IMR-90 (cell line): ENCODE measurements at regions not wholly inside any gene's neighbourhood (a gene's known extent, or its start where the extent isn't known, plus 50 kb on each side); places are given as distances from the start of the nearest gene placed in this dataset.

Source experiments
- ATAC-seq: fragments of 200-7000 bp; cut with Tn5 transposase; 2 replicates; pipeline ENCODE4 v1.9.1; 2020; ENCODE audit warnings: low read depth, mild to moderate bottlenecking, moderate library complexity
- BruUV-seq: library from RNA; stranded (reverse); fragments of 400-500 nt; replicated peaks from 2 replicates; lab custom pipeline; 2021; lab: Mats Ljungman, UMichigan
- CTCF ChIA-PET: fragments of 300-600 bp; formaldehyde crosslinking; extraction: SDS; loops from one replicate; lab custom pipeline; 2021; ENCODE audit warnings: antibody characterized with exemption; lab: Yijun Ruan, JAX
- POLR2A ChIA-PET: fragments of 300-600 bp; sonication (Branson Sonifier 250); formaldehyde crosslinking; loops from one replicate; lab custom pipeline; 2022; ENCODE audit warnings: antibody characterized with exemption; ENCODE audit not compliant: unreplicated experiment; lab: Charles Lee
- DNase-seq: peaks from one replicate; pipeline ENCODE4 v3.0.0; 2013
- H2AFZ ChIP-seq: replicated peaks from 2 replicates; pipeline ENCODE3; 2013; ENCODE audit warnings: low read length, mild to moderate bottlenecking; ENCODE audit not compliant: poor library complexity
- H2AK5ac ChIP-seq: 2 replicates; pipeline ENCODE4 v1.6.1; 2013; ENCODE audit warnings: low read depth, low read length, inconsistent platforms
- H2AK9ac ChIP-seq: replicated peaks from 2 replicates; pipeline ENCODE3; 2013; ENCODE audit warnings: mild to moderate bottlenecking, low read depth, low read length, moderate library complexity; ENCODE audit not compliant: poor library complexity
- H2BK120ac ChIP-seq: 2 replicates; pipeline ENCODE4 v1.6.1; 2013; ENCODE audit warnings: low read depth, low read length, inconsistent platforms
- H2BK15ac ChIP-seq: 3 replicates; pipeline ENCODE4 v1.6.1; 2013; ENCODE audit warnings: low read depth, low read length, inconsistent platforms
- H2BK20ac ChIP-seq: 2 replicates; pipeline ENCODE4 v1.6.1; 2013; ENCODE audit warnings: low read depth, mild to moderate bottlenecking, inconsistent platforms, low read length, moderate library complexity
- H2BK5ac ChIP-seq: 2 replicates; pipeline ENCODE4 v1.6.1; 2013; ENCODE audit warnings: mild to moderate bottlenecking, low read depth, low read length, inconsistent platforms; ENCODE audit not compliant: poor library complexity, severe bottlenecking
- H3K14ac ChIP-seq: replicated peaks from 2 replicates; pipeline ENCODE4 v1.6.1; 2013; ENCODE audit warnings: low read depth, low read length, inconsistent platforms
- H3K18ac ChIP-seq: 2 replicates; pipeline ENCODE4 v1.6.1; 2013; ENCODE audit warnings: low read depth, low read length, control low read depth
- H3K23ac ChIP-seq: 2 replicates; pipeline ENCODE4 v1.6.1; 2013; ENCODE audit warnings: low read depth, low read length, inconsistent platforms
- H3K27ac ChIP-seq: 2 replicates; pipeline ENCODE4 v1.5.1; 2013; ENCODE audit warnings: mild to moderate bottlenecking, control low read depth, low read length; ENCODE audit not compliant: insufficient read depth
- H3K27me3 ChIP-seq: 2 replicates; pipeline ENCODE4 v1.6.1; 2013; ENCODE audit warnings: low read length; ENCODE audit not compliant: control insufficient read depth, insufficient read depth
- H3K36me3 ChIP-seq: 2 replicates; pipeline ENCODE4 v1.6.1; 2013; ENCODE audit warnings: low read length, mixed read lengths; ENCODE audit not compliant: control insufficient read depth, insufficient read depth
- H3K4ac ChIP-seq: 2 replicates; pipeline ENCODE4 v1.6.1; 2013; ENCODE audit warnings: low read depth, low read length, inconsistent platforms
- H3K4me1 ChIP-seq: 2 replicates; pipeline ENCODE4 v1.6.1; 2013; ENCODE audit warnings: low read length, mixed read lengths; ENCODE audit not compliant: control insufficient read depth, insufficient read depth
- H3K4me2 ChIP-seq: 2 replicates; pipeline ENCODE4 v1.6.1; 2013; ENCODE audit warnings: low read depth, mild to moderate bottlenecking, control low read depth, low read length, moderate library complexity
- H3K4me3 ChIP-seq: 2 replicates; pipeline ENCODE4 v1.5.1; 2013; ENCODE audit warnings: low read depth, mild to moderate bottlenecking, control low read depth, low read length, moderate library complexity; ENCODE audit not compliant: insufficient read depth
- H3K56ac ChIP-seq: 2 replicates; pipeline ENCODE4 v1.6.1; 2013; ENCODE audit warnings: low read length, inconsistent platforms; ENCODE audit not compliant: insufficient read depth; ENCODE audit errors: extremely low read depth
- H3K79me1 ChIP-seq, 2 experiments: 2 replicates each; pipeline ENCODE4 v1.6.1; 2013; ENCODE audit warnings: low read length in 2 of 2, inconsistent platforms in 1 of 2, low read depth in 1 of 2
- H3K9ac ChIP-seq: 2 replicates; pipeline ENCODE4 v1.6.1; 2013; ENCODE audit warnings: low read depth, low read length, control low read depth
- H3K9me1 ChIP-seq: 2 replicates; pipeline ENCODE4 v1.6.1; 2013; ENCODE audit warnings: low read length, inconsistent platforms; ENCODE audit not compliant: insufficient read depth
- H3K9me3 ChIP-seq: 2 replicates; pipeline ENCODE4 v1.6.1; 2013; ENCODE audit warnings: low read length; ENCODE audit not compliant: control insufficient read depth, insufficient read depth
- H4K20me1 ChIP-seq: 2 replicates; pipeline ENCODE4 v1.6.1; 2013; ENCODE audit warnings: low read length, inconsistent platforms; ENCODE audit not compliant: insufficient read depth
- H4K5ac ChIP-seq: 2 replicates; pipeline ENCODE4 v1.6.1; 2013; ENCODE audit warnings: mild to moderate bottlenecking, low read depth, low read length, control low read depth
- H4K8ac ChIP-seq, 2 experiments: 2 replicates each; pipeline ENCODE4 v1.6.1; 2013; ENCODE audit warnings: low read depth in 2 of 2, low read length in 2 of 2, control low read depth in 1 of 2, inconsistent platforms in 1 of 2
- H4K91ac ChIP-seq: 2 replicates; pipeline ENCODE4 v1.6.1; 2013; ENCODE audit warnings: low read depth, low read length, inconsistent platforms; ENCODE audit not compliant: insufficient read depth
- CEBPB ChIP-seq: IDR thresholded peaks from 2 replicates; pipeline ENCODE4 v1.6.1; 2012; ENCODE audit warnings: low read depth, low read length, improper control_type of control experiment
- CHD1 ChIP-seq: IDR thresholded peaks from 2 replicates; pipeline ENCODE4 v1.6.1; 2012; ENCODE audit warnings: low read depth, low read length, improper control_type of control experiment
- MAFK ChIP-seq: IDR thresholded peaks from 2 replicates; pipeline ENCODE4 v1.6.1; 2012; ENCODE audit warnings: low read depth, low read length, improper control_type of control experiment
- MAZ ChIP-seq: IDR thresholded peaks from 2 replicates; pipeline ENCODE4 v1.6.1; 2012; ENCODE audit warnings: low read depth, mild to moderate bottlenecking, low read length, improper control_type of control experiment, moderate library complexity, borderline replicate concordance
- POLR2A ChIP-seq: IDR thresholded peaks from 2 replicates; pipeline ENCODE4 v1.6.1; 2012; ENCODE audit warnings: mild to moderate bottlenecking, low read depth, low read length
- RCOR1 ChIP-seq: IDR thresholded peaks from 2 replicates; pipeline ENCODE4 v1.6.1; 2012; ENCODE audit warnings: mild to moderate bottlenecking, low read length, improper control_type of control experiment; ENCODE audit not compliant: insufficient replicate concordance
- WGBS, 2 experiments: methylation state at CpG; one replicate each; pipeline versions ENCODE4 v1.1.5 to v1.1.7; 2013; ENCODE audit warnings: missing lambda C conversion rate in 2 of 2; ENCODE audit not compliant: insufficient read length in 1 of 2; ENCODE audit errors: extremely low coverage in 2 of 2; 5-methylcytosine and 5-hydroxymethylcytosine counted together
- dilution Hi-C: fragments of 300-500 bp; cut with HindIII; formaldehyde crosslinking; loops from one replicate; pipeline ENCODE4 v1.14.3; 2018; ENCODE audit warnings: low sequenced_read_pairs; ENCODE audit not compliant: unreplicated experiment
- in situ Hi-C: fragments of 300-500 bp; cut with MboI; formaldehyde crosslinking; loops from 3 replicates; pipeline ENCODE4 v1.14.3; 2019; ENCODE audit warnings: low sequenced_read_pairs, inconsistent platforms, mixed read lengths
- intact Hi-C: fragments of 100-400 bp; cut with micrococcal nuclease; formaldehyde crosslinking; loops from 2 replicates; pipeline ENCODE4 v1.10.0; 2022
- TF ChIP-seq, protein P1 (sequence below): fragments of 150-350 bp; IDR thresholded peaks from 2 replicates; pipeline ENCODE4 v1.6.1; 2016; ENCODE audit warnings: low read depth, mild to moderate bottlenecking, low read length, moderate library complexity, borderline replicate concordance
- TF ChIP-seq, protein P2 (sequence below): conservative IDR thresholded peaks from 2 replicates; pipeline ENCODE4 v1.5.1; 2012; ENCODE audit warnings: mild to moderate bottlenecking, low read depth, low read length, improper control_type of control experiment

DNA sequence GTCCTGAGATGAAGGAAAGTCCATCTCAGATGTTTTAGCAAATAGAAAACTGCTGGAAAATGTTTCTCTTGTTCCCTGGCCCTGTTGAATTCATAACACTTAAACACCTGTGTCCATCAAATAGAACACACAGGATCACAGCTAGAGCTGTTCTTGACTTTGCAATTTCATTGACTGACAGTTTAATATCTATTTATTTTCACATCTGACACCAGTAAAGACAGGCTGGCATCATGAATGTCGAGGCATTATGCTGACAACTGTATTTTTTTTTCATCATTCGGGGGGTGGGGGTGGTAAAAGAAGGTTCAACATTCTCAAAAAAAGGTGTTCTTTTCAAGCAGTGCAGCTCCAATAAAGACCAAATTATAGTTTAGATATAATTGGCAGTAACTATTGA, 591.2 kb upstream of the PTBP2 start:
- Histone ChIP-seq H2BK20ac (no peak overlapping the region), H4K20me1 (no peaks in the 10 kb centered on the region), H2AFZ (no peak overlapping the region), H4K8ac (no peak overlapping the region), H2BK5ac (no peak overlapping the region), H3K36me3 (no peaks in the 10 kb centered on the region), H3K56ac (no peak overlapping the region), H3K79me1 (no peaks in the 10 kb centered on the region), H4K91ac (no peak overlapping the region), H2BK120ac (no peak overlapping the region), H3K23ac (no peak overlapping the region), H3K4ac (no peak overlapping the region), H3K9me3 (no peaks in the 10 kb centered on the region), H2AK5ac (no peak overlapping the region), H2AK9ac (no peak overlapping the region), H2BK15ac (no peak overlapping the region), H3K4me2 (no peak overlapping the region), H3K9ac (no peak overlapping the region), H3K4me1 (no peaks in the 10 kb centered on the region), H4K5ac (no peak overlapping the region), H3K27ac (no peak overlapping the region), H3K27me3 (no peaks in the 10 kb centered on the region), H3K14ac (no peak overlapping the region), H3K4me3 (no peak overlapping the region), H3K18ac (no peak overlapping the region), H3K9me1 (no peaks in the 10 kb centered on the region)
- no CpG with 5 or more reads among the region's 2 CpGs for WGBS, 2 experiments
- no peak for TF ChIP-seq CEBPB
- TF ChIP-seq POLR2A: no peak
- TF ChIP-seq CHD1: no peak
- TF ChIP-seq RCOR1: no peak
- TF ChIP-seq, protein P1, sequence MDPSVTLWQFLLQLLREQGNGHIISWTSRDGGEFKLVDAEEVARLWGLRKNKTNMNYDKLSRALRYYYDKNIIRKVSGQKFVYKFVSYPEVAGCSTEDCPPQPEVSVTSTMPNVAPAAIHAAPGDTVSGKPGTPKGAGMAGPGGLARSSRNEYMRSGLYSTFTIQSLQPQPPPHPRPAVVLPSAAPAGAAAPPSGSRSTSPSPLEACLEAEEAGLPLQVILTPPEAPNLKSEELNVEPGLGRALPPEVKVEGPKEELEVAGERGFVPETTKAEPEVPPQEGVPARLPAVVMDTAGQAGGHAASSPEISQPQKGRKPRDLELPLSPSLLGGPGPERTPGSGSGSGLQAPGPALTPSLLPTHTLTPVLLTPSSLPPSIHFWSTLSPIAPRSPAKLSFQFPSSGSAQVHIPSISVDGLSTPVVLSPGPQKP: no peak
- TF ChIP-seq MAFK: 0 out of 2 replicates have a peak, but pooled peaks have one; percentile 4
- TF ChIP-seq MAZ: no peak
- TF ChIP-seq, protein P2, sequence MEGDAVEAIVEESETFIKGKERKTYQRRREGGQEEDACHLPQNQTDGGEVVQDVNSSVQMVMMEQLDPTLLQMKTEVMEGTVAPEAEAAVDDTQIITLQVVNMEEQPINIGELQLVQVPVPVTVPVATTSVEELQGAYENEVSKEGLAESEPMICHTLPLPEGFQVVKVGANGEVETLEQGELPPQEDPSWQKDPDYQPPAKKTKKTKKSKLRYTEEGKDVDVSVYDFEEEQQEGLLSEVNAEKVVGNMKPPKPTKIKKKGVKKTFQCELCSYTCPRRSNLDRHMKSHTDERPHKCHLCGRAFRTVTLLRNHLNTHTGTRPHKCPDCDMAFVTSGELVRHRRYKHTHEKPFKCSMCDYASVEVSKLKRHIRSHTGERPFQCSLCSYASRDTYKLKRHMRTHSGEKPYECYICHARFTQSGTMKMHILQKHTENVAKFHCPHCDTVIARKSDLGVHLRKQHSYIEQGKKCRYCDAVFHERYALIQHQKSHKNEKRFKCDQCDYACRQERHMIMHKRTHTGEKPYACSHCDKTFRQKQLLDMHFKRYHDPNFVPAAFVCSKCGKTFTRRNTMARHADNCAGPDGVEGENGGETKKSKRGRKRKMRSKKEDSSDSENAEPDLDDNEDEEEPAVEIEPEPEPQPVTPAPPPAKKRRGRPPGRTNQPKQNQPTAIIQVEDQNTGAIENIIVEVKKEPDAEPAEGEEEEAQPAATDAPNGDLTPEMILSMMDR: no peak
- BruUV-seq: no TSS peak
- CTCF ChIA-PET: no interaction called here
- DNase-seq (no peak), ATAC-seq (no peak)
- intact Hi-C loops: no loop called here
- POLR2A ChIA-PET: no interaction called here
- in situ Hi-C loops: no loop called here
- dilution Hi-C loops: no loop called here
